ENCODE measurements at regions not wholly inside any gene's neighbourhood (a gene's known extent, or its start where the extent isn't known, plus 50 kb on each side); places are given as distances from the start of the nearest gene placed in this dataset.

DNA sequence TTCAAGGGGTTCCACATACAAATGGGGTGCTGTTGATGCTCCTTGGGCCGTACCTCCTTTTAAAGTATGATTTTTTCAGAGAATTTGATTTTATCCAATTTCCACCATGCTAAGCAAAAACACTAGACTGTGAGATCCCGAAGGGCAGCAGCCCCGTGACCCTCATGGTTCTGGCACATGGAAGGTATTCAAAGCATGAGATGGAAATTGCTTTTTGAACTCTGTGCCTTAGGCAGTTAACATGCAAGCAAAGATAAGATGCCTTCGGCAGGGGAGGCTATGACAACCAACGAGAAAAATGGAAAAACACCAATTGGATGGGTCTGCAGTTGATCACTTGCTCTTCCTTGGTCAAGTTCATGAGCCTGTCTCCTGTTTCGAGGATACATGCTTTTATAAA, 120.8 kb upstream of the DIO3 start:
- DNase-seq = no peak

DNA sequence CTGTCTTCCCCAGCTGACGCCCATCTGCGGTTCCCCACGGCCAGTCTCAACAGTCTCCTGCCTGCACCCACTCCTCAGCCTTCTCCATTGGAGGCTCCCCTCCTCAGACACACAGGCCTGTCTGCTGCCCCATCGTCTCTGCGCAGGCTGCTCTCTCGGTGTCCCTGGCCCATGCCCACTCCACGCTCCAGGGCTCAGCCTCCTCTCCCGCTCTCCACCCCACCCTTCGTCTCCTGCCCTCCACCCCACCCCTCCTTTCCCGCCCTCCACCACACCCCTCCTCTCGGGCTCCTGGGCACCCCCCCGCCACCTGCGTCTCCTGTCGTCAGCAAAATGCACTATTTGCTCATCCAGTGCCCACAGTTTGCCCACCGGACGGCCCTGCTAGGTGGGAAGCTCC, 119.6 kb upstream of the DIO3 start:
- DNase-seq = no peak

DNA sequence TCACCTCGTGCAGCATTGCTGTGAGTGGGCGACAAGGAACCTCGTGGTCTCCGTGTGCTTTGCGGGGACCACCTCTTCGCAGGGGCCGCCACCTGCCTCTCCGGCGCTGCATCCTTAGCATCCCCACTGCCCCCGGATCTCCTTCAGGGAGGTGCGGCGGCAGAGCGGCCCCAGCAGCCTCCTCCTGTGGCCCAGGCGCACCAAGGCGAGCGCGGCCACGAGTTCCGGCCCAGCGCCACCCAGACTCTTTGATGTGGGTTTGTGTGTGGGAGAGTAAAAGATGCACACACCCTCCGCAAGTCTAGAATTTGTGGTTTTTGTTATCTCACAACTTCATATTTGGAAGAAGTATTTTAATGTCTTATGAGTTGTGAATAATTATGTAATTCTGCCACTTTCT, 118.8 kb upstream of the DIO3 start:
- no peak for DNase-seq

DNA sequence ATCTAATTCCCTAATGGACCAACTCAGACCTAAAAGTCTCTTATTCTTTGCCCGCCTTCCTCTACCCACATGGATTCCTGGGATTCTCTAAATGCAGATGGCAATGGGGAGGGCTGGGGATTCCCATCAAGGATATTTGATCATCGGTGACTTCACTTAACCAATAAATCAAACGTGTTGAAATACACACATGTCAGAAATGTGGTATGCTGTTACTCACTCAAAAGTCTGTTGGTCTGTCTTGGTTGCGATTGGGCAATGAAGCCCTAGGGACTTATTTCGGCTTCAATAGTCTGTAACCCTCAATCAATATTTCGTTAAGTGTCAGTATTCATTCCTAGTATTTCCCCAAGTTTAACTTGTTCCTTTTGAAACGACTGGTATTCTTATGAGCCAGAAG, 117.2 kb upstream of the DIO3 start:
- DNase-seq = no peak

DNA sequence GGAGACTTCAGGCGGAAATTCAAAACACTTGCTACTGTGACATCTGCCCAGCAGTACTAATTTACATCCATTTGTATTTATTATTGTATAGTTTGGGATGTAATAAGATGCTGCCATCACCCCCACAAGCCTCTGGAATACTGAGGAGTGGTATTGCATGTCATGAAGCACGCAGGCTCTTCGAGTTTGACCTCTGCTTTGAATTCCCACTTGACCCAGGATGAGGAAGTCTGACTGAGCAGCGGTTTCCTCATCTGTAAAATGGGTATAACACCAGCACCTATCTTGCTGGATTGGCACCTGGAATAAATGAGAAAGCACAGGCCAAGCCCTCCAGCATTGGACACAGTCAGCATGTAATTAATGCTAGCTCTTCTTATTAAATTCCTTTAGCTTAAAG, 116.0 kb upstream of the DIO3 start:
- no peak for DNase-seq

DNA sequence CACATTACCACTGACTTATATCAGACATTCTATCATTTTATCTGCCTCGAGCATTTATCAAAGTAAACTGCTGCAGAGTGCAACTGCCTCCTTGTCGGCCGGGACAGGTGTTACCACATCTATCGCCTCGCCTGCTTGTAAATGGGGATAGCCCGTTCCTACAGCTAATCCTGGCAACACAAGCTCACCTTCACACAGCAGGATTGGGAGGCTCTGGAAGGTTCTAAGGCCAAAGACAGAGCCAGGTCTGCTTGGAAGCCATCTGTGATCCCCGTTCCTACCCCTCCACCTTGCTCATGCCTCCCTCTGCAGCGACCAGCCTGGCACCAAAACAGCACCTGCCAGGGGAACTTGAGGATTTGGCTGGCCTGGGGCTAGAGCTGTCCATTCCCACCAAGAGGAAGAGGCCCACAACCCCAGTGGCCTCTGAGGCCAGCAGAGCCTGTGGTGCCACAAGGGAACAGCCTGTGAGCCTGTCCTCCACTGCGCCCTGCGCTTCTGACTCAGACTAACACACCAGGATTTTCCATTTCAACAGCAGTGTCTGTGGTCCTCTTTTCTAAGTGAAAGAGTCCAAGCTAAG, 114.8 kb upstream of the DIO3 start:
- no peak for DNase-seq

DNA sequence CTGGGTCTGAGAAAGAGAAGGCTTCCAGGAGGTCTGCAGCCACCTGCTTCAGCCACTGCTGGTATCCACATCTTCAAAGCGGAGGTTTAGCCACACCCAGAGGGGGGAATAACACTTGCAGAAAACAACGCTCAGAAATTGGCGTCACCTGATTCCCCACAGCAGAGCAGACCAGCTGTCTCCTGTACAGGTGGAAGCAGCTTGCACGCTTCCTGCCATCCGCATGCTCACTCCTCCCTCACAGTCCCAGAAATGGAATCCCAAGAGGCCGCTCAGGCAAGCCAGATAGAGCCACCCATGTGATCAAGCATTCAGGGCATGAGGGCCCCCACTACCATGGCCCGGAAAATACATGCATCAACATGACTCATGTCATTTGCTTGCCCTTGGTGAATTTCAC, 112.2 kb upstream of the DIO3 start:
- no peak for DNase-seq

DNA sequence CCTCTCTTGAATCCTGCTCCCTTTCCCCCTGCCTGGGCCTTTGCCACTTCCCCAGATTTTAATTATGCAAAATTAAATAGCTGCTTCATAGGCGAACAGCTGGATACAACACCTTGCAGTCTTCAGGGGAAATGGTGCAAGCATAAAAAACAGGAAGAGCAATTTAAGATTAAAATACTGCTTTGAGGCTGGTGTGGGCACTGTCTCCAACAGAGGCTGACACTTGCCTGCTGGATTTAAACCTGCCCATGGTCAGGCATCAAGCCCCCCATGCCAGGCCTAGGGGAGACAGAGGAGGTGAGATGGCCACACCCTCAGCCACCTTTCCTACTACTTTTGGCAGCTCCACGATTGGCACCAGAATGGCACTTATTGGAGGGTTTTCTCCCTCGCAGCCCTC, 110.1 kb upstream of the DIO3 start:
- DNase-seq = no peak

DNA sequence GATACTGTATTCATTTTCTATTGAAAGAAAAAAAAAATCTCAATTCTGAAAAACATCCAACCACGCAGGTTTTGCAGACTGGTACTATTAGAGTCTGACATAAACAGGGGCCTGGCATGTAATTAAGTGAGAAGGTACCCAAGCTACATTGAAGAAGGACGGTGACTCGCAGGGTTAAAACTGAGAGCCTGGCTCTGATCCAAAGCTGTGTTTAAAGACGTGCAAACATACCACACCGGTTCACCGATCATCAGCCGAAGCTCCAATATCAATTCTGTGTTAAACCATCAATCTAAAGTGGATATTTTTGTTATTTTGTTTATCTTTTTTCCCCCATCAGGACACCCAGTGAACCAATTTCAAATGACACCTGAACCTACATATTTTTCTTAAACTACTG, 108.1 kb upstream of the DIO3 start:
- DNase-seq = no peak

DNA sequence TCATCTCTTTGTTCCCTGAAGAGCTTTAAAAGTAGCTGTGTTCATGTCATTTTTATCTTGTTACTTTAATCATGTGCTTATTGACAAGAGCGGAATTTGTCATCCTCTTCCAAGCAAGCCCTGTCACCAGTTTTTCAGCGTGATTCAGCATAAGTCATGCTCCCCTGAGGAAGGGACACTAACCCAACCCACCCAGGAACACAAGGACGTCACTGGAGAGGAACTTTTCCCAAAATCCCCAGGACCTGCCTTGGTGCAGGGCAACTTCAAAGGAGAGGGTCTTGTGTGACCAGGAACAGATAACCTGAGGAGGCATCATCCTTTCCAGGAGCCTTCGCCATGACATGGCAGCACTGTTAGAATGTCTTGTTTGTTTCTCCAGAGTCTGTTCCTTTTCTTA, 107.1 kb upstream of the DIO3 start:
- no peak for DNase-seq

DNA sequence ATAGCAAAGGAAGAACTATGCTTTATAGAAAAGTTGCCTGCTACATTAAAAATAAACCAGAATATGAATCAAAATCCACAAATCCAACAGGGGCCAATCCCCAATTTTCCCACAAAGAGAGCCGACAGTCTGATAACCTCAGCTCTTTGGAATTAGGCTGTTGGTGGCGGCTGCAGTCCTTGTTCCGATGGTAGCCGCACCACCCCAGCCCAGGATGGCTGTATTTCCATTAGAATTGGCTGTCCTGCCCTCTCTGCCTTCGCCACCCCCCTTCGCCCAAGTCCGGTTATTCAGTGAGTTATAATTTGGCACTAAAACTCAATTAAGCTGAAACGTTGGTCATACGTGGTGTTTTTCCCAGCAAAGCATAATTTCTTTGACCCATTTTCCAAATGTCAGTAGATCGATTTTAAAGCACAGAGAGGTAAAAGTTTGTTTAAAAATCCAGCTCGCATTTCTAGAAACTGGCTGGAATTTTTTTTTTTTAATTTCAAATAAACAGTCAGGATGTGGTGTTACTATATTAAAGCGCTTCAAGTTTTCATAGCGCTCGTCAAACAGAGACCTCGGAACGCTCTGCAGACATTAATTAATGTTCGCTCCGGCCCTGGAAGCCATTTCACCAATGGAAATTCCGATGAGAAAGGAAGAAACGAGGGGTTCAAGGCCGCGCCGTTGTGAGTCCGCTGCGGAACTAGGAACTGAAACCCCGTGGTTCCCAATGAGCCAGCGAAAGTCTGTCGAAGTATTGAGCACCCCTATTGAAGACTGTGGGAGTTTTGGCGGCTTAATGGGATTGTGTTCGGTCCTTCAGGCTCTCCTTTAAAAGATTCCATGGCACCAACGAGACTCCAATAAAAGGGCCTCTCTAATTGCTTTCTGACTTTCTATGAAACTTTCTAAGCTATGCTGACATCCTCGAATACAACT, 104.8 kb upstream of the DIO3 start:
- DNase-seq = no peak

DNA sequence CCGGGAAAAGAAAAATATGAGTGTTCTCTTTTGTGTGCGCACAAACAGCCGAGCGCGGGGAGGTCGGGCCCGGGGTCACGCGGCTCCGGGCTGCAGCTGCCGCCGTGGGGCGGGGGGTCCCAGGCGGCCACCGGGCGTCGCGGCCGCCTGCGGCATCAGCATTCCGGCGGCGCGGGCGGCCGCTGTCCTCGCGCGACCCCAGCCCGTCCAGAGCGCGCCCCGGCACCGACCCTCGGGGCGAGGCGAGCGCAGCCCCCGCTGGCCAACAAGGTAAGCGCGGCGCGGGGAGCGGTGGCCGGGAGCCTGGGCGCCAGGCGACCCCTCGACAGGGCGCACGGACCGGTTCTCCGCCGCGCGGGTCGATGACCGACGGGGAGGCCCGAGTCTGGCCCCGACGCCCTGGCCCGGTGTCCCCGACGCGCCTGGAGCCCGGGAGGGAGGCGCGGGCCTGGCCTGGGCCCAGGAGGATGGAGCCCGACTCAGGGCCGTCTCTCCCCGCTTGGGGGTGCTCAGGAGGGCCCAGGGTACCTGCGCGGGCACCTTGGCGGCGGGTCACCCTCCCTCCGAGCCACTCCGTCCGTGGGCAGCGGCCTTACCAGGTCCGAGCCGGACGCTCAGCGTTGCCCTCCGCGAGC, 103.9 kb upstream of the DIO3 start:
- no peak for DNase-seq

DNA sequence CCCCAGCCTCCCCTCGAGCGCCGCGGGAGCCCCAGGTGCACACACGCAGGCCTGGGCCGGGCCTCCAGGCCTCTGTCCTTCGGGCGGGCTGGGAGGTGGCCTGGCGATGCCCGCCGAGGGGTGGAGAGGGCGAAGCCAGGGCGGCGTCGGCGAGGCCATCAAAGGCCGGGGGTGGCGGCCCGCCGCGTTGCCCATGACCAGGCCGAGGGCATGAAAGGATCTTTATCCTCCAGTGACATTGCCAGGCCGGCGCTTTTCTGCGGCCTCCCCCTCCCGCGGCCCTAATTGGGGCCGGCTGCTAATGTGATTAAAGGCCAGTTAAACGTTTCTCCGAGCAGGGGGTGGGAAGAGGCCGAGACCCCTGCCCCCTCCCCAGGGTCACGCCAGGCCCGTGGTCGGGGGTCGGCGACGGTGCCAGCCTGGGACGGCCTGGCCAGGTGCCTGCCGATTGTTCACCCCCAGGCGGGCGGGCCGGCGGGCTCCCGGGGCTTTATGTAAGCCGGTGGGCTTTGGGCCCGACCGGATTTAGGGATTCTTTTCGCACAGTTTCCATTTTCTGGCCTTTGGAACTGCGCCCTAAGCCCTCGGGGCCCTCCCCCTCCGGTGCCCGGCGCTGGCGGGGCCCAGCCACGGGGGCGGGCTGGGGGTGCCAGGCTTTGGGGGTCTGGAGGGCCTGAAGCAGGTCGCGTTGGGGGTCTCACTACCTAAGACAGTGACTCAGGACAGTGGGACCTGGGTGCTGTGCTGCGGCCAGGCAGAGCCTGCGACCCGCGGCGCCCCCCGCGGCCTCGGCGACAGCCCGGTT, 103.2 kb upstream of the DIO3 start:
- DNase-seq = no peak

DNA sequence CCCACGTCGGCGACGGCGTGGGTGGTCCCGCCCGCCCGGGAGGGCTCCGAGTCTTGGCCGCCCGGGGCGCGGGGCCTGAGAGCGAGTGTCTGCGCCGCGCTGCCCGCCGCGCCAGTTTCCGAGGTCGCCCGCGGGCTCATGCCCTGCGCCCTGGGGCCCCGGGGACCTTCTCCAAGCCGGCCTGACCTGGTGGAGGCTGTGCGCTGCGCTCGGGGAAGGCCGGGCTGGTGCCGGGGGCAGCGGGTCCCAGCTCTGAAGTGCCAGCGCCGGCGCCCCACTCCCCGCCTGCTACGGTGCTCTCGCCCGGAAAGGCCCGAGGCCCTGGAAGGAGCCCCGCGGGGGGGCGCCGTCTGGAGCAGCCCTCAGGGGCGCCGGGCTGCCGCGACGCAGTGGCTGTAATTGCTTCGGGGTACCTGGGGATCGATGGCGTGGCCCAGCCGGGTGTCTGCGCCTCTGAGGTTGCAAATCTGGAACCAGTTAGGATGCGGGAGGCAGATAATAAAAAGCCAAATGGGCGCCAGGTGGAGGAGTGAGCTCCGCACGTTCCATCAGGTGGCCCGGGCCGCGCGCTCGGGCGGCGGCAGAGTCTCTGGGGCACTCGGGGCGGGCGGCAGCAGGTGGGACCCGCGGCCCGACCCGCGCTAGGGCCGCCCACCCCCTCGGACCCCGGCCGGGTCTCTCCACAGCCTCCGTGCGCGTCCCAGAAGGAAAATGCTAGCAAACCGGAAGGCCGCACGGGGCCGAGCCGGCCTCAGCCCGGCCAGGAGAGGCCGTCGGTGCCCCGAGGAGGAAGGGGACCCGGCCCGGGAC, 102.3 kb upstream of the DIO3 start:
- no peak for DNase-seq

DNA sequence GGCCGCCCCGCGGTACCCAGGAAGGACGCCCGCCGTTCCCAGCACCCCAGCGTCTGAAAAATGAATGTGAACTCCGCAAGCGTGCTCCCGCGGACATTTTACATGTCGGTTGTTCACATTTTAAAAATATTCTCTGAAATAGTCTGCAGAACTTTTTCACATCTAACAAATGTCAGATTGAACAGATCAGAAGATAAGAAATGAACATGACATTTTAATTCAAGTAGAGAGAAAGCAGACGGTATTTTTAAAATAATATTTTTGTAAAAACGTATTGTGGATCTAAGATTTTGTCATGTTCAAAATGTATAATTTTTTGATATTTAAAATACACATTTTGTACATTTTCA, 101.8 kb upstream of the DIO3 start:
- DNase-seq = no peak

DNA sequence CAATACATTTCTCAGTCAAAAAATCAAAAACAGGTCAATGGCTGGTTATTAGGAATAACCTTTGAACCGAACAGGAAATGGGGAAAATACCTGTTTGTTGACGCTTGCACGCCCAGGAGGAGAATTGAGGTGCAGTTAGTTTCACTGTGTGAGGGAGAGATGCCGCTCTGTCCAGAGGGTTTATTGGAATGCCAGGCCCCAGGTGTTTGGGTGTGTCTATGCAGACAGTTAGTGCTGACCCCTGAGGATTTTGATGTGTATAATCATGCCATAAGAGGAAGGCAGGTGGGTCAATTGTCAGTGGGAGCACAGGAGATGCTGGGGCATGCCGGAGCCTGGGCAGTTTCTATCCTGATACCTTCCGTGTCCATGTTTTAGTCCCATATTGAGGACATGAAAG, 100.8 kb upstream of the DIO3 start:
- DNase-seq = no peak

DNA sequence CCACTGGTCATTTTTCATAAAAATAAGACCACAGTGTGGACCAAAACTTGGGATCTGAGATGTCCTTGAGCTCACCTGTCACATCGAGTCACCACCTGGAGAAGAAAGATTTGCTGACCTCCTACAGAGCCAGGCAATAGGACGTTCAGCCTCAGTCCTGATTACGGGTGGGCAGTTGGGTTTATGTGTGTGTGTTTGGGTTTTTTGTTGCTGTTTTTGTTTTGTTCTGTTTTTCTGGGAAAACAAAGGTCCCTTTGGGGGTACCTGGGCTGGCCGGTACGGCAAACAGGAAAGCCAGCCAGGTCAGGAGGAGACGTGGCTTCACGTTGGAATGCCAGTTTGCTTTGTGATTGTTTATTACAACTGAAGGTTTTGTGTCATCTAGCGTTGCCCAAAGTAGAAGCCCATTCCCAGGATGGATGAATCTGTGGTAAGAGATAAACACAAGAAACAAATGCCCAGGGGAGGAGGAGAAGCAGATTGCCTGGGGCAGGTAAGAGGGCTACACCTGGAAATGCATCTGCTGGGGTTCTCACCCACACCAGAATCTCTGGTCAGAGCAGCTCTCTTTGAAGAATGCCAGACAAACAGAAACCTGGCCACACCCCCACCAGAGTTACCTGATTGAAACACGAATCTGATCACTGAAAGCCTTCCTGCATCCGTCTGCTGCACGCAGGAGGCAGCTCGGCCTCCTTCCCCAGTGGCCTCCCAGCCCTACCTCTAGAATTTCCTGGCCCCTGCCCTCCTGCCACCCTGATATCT, 100.1 kb upstream of the DIO3 start:
- no peak for DNase-seq

DNA sequence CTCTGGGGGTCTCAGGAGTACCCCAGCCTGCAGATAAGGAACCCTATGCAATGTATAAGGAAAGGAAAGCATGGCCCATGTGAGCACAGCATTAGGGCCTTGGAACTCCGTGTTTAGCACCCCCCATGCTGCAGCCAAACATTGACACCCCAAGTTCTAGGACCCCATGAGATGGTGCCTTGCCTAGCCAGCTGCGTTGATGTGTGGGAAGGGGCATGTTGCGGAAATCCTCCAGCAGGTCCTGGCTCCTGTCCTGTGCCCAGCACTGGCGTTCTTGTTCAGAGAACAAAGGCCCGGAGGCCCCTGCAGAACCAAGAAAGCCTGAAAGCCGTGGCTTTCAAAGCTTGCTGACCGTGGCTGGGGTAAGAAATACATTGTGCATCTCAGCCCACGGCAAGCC, 99.4 kb upstream of the DIO3 start:
- no peak for DNase-seq

DNA sequence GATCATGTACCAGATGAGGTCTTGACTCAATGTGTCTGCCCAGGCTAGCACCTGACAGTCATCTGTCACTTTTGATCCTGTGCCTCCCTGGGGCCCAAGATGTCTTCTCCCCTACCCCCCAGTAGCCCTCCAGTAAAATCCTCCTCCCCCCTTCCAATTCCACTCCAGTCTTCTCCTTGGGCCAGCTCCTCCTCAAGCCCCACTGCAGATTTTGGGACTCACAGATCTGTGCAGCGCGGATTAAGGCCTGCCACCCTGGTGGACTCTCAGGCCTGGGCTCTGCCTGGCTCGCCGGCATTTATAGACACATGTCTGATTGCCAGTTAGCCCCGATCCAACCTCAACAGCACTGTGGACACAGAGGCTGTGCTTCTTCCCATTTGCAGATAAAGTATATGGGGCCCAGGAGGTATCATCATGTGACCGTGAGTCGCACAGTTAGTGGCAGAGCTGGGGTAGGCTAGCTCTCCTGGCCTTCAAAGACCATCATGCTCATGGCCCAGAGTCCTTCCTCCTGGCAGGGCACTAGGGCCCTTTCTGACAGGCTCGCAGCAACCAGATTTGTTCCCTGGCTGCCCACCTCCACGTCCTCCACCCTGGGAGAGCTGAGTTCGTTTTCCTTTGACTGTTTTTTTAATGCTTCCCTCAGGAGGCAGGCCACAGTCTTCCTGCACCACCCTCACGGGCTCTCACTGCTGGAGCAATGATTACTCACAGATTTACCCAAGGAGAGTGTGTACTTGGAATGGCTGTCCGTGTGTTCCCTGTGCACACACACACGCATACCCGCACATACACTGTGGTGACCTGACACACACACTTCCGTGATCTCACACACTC, 98.3 kb upstream of the DIO3 start:
- no peak for DNase-seq

DNA sequence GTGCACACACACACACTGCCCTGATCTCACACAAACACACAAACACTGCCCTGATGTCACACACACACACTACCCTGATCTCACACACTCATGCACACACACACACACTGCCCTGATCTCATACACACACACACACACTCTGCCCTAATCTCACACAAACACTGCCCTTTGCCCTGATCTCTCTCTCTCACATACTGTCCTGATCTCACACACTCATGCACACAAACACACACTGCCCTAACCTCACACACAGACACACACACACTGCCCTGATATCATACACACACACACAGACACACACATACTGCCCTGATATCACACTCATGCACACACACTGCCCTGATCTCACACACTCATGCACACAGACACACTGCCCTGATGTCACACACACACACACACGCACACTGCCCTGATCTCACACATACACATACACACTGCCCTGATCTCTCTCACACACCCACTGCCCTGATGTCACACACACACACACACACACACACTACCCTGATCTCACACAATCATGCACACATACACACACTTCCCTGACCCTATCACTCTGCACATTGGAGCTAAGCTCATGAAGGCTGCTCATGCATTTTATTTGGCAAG, 97.6 kb upstream of the DIO3 start:
- no peak for DNase-seq

Data from NCI-H1436 (cell line).